MG63 (cell line): ENCODE measurements at regions not wholly inside any gene's neighbourhood (a gene's known extent, or its start where the extent isn't known, plus 50 kb on each side); places are given as distances from the start of the nearest gene placed in this dataset.

Experiments used
- DNase-seq: peaks from one replicate; pipeline ENCODE4 v3.0.0-alpha.2; 2020
- H3K27me3 ChIP-seq: fragments of 250-450 bp; sonication (Bioruptor Pico); 2 replicates; pipeline ENCODE4 v1.5.1; 2020; ENCODE audit warnings: mild to moderate bottlenecking, moderate library complexity
- H3K36me3 ChIP-seq: fragments of 250-450 bp; sonication (Bioruptor Pico); 2 replicates; pipeline ENCODE4 v1.5.1; 2020; ENCODE audit warnings: mild to moderate bottlenecking, moderate library complexity
- H3K4me3 ChIP-seq: fragments of 250-450 bp; sonication (Bioruptor Pico); 2 replicates; pipeline ENCODE4 v1.5.1; 2020; ENCODE audit warnings: mild to moderate bottlenecking, moderate library complexity
- H3K9me3 ChIP-seq: fragments of 250-450 bp; sonication (Bioruptor Pico); 2 replicates; pipeline ENCODE4 v1.5.1; 2020; ENCODE audit warnings: mild to moderate bottlenecking, moderate library complexity

DNA sequence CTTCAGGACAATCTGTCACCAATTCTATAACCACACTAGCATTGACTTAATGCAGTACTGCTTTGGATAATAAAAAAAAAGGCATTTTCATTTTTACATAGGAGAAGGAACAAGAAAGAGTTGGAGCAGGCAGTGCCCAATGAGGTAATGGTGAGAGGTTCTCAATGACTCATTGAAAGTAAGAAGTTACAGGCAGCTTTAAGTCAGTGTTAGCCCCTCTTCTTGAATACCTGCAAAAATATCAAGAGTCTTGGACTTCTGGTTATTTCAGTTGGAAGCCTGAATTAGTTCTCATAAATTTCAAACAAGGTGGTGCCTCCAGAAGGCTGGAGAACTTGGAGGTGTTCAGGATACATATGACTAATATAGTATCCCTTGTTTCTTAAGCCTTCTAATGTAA, 422.5 kb downstream of the HTR7 start:
- Histone ChIP-seq H3K36me3 (no peaks in the 10 kb centered on the region), H3K4me3 (no peak overlapping the region), H3K9me3 (no peaks in the 10 kb centered on the region), H3K27me3 (no peaks in the 10 kb centered on the region)
- DNase-seq = no peak

DNA sequence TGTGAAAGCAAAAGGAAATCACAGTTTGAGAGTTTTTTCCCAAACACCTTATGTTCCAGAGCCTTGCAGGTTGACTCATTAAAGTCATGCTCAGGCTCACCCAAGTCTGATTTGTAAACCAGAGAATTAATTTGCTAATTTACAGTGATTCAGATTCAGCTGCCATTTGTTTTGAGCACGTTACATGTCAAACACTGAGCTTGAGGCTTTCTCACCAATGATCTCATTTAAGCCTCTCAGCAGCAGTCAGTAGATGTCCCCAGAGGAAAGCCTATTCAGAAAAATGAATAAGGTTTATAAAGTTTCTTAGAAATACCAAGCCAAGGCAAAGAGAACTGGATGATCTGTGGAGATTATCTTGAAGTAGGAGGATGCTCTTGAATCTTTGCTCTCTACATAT, 420.4 kb downstream of the HTR7 start:
- no peaks in the 10 kb centered on the region for H3K27me3 ChIP-seq
- no peaks in the 10 kb centered on the region for H3K36me3 ChIP-seq
- H3K9me3 ChIP-seq = 0 out of 2 replicates have a peak, but pooled peaks cover 2% of the 10 kb centered on the region
- H3K4me3 ChIP-seq = no peak overlapping the region
- no peak for DNase-seq

DNA sequence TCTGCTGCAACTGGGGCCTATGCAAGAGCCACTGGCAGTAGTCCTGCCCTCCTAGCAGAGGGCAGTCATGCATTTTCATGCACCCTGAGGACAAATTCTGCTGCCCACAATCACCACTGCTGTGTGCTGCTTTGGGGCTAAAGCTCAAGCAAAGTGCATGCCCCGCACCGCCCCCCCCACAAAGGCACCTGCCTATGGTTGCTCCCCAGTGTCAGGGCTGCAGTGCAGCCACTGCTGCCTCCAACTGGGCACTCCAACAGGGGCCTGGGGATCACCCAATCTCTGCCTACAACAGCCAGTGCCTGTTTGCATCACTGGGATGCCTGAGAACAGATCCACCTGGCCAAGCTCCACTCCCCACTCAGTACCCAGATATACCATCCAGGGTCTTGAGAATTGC, 417.0 kb downstream of the HTR7 start:
- Histone ChIP-seq H3K4me3 (no peak overlapping the region), H3K36me3 (no peaks in the 10 kb centered on the region), H3K9me3 (peaks cover 15% of the 10 kb centered on the region; the same call in 1 of the 2 replicates), H3K27me3 (no peaks in the 10 kb centered on the region)
- DNase-seq = no peak

DNA sequence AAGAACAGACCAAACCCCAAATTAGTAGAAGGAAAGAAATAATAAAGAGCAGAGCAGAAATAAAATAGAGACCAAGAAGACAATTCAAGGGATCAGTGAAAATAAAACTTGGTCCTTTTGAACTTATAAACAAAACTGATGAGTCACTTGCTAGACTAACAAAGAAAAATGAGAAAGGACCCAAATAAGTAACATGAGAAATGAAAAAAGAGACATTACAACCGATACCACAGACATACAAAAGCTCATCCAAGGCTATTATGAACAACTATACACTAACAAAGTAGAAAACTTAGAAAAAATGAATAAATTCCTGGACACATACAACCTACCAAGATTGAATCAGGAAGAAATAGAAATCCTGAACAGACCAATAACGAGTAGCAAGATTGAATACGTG, 414.5 kb downstream of the HTR7 start:
- DNase-seq = no peak
- Histone ChIP-seq H3K9me3 (peaks cover 15% of the 10 kb centered on the region; the same call in 1 of the 2 replicates), H3K4me3 (no peak overlapping the region), H3K36me3 (no peaks in the 10 kb centered on the region), H3K27me3 (no peaks in the 10 kb centered on the region)

DNA sequence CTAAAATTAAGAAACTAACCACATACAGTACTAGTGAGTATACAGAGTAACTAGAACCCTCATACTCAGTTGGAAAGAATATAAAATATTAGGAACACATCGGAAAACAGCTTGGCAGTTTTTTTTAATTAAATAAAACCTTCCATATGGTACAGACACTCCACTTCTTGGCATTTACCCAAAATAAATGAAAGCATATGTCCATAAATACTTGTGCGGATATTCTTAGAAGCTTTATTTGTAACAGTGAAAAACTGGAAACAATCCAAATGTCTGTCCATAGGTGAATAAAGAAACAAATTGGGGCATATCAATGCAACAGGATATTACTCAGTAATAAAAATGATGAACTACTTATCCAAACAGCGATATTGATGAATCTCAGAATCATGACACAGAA, 410.0 kb downstream of the HTR7 start:
- Histone ChIP-seq H3K27me3 (no peaks in the 10 kb centered on the region), H3K36me3 (no peaks in the 10 kb centered on the region), H3K9me3 (peaks cover 13% of the 10 kb centered on the region; the same call in 1 of the 2 replicates), H3K4me3 (no peak overlapping the region)
- no peak for DNase-seq

GRCh38 chr10:90450797-90451196, 407.0 kb downstream of the HTR7 start:
- Histone ChIP-seq H3K4me3 (no peak overlapping the region), H3K36me3 (no peaks in the 10 kb centered on the region), H3K27me3 (no peaks in the 10 kb centered on the region), H3K9me3 (no peaks in the 10 kb centered on the region)
- no peak for DNase-seq

DNA sequence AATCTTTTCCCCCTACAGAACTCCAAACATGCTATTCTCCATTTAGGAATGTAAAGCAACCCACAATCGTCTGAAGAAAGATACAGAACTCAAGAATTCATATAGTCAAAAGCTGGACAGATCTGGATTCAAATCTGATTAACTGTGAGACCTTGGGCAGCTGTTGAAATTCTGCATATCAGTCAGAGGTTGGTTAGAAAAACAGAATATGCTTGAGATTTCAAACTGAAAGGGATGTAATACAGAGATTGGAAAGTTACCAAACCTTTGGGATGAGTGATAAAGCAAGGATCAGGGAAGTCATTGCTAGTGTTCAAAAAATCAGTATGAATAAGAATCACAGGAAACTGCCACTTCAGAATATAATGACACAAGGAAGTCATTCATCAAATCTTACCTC, 406.6 kb downstream of the HTR7 start:
- Histone ChIP-seq H3K9me3 (no peaks in the 10 kb centered on the region), H3K36me3 (no peaks in the 10 kb centered on the region), H3K4me3 (no peak overlapping the region), H3K27me3 (no peaks in the 10 kb centered on the region)
- DNase-seq = no peak

- no peak for DNase-seq
- no peak overlapping the region for H3K4me3 ChIP-seq
- no peaks in the 10 kb centered on the region for H3K36me3 ChIP-seq
- no peaks in the 10 kb centered on the region for H3K27me3 ChIP-seq
- H3K9me3 ChIP-seq = no peaks in the 10 kb centered on the region
Measured at GRCh38 chr10:90458054-90458453, 399.8 kb downstream of the HTR7 start.

GRCh38 chr10:90458571-90458970, 399.3 kb downstream of the HTR7 start:
- no peaks in the 10 kb centered on the region for H3K36me3 ChIP-seq
- no peak overlapping the region for H3K4me3 ChIP-seq
- DNase-seq = no peak
- H3K9me3 ChIP-seq = no peaks in the 10 kb centered on the region
- no peaks in the 10 kb centered on the region for H3K27me3 ChIP-seq

DNA sequence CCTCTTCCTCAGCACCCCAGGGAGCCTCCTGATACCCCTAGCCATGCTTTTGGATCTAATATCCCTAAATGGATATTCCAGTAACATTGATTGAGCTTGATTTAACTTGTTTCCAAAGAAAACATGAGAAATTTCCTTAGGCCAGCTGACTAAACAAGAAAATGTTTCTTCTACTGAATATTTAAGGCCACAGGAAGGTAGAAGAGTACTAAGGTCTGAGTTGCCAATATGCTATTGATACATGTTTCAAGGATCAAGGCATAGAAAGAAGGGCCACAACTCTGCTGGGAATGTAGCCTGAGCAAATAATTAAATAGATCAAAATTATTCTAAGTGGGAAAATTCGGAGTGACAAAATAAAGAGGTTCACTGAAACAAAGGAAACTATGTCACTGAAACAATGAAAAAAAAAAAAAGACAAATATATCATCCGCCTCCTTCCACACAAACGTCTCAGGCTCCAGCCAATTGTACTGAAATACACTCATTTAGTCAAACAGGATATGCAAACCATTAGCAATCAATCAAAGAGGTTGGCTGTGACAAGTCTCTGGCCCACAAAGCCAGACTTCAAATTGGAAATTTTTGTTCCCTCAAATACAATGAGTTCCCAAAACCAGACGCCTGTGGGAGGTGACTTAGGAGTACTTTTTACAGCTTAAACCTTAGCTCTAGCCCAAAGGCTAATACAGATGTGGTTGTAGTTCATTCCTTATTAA, 396.2 kb downstream of the HTR7 start:
- Histone ChIP-seq H3K36me3 (no peaks in the 10 kb centered on the region), H3K9me3 (no peaks in the 10 kb centered on the region), H3K4me3 (no peak overlapping the region), H3K27me3 (no peaks in the 10 kb centered on the region)
- DNase-seq = no peak

DNA sequence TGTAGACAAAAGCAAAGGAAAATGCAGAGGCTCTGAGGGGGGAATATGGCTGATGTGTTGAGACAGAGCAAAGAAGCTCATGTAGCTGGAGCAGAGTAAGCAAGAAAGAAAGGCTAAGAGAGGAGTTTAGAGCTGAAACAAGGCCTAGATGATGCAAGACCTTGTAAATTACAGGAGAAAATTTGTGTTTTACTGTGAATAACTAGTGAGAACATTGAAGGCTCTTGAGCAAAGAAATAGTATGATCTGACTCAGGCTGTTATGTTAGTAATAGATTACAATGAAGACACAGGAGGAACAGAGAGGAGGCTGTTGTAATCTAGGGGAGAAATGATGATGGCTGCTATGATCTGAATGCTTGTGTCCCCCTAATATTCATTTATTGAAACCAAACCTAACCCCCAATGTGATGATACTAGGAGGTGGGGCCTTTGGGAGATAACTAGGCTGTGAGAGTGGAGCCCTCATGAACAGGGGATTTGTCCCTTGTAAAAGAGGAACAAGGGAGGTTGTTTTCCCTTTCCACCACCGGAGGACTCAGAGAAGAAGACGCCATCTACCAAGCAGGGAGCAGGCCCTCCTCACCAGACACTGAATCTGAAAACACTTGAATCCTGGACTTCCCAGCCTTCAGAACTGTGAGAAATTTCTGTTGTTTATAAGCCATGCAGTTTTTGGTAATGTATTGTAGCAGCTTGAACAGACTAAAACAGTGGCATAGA, 394.9 kb downstream of the HTR7 start:
- H3K9me3 ChIP-seq = no peaks in the 10 kb centered on the region
- H3K27me3 ChIP-seq = no peaks in the 10 kb centered on the region
- no peak for DNase-seq
- H3K36me3 ChIP-seq = no peaks in the 10 kb centered on the region
- no peak overlapping the region for H3K4me3 ChIP-seq

DNA sequence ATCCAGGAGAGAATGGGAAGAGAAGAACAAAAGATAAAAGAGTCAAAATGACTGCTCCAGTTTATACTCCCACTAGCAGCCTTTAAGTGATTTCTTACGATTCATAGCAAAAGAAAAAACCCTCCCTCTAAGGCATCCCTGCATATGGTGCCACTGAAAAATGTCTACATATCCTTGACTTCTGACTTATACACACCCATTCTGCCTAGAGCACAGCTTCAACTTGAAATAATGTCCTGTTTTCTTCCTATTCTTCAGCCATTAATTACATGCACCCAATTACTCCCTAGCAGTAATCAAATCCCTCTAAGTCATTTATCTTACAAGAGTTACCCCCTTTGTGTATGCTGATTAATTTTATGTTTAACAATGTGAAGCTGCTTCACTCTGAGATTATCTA, 393.5 kb downstream of the HTR7 start:
- H3K9me3 ChIP-seq = no peaks in the 10 kb centered on the region
- H3K36me3 ChIP-seq = no peaks in the 10 kb centered on the region
- no peak overlapping the region for H3K4me3 ChIP-seq
- no peaks in the 10 kb centered on the region for H3K27me3 ChIP-seq
- no peak for DNase-seq

DNA sequence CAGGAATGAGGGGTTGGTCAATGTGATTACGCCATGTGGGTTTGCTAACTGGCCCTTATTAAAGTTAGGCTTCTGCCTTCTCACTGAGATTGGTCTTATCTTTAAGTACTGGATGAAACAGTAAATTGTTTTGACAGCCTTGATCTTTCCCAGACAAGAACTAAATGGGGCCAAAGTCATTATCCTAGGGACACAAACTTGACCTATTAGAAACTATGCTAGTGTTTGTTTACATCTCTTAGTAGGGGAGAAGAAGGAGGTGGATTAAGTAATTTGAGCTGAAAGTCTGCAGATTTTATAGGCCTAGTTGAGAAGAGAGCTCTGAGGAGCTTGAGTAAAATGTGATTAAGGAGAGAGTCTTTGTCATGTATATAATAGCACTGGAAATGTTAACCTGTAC, 386.9 kb downstream of the HTR7 start:
- H3K36me3 ChIP-seq = no peaks in the 10 kb centered on the region
- DNase-seq = no peak
- H3K4me3 ChIP-seq = no peak overlapping the region
- H3K27me3 ChIP-seq = no peaks in the 10 kb centered on the region
- no peaks in the 10 kb centered on the region for H3K9me3 ChIP-seq

DNA sequence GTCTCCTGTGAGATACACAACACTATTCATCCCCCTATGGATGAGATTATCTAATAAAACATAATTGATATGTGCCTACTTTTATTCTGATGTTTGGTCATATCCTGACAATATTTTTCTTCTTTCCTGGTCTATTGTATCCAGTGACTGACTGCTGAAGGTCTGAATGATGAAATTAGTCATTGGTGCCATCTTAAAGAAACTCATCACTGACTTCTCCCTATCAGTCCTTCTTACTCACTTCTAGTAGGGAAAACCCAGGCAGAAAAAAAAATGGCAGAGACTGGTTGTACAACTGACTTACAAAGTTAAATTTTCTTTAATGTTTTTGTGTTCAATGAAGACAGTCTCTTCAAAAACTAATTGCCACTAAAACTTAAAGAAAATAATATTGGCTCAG, 377.4 kb downstream of the HTR7 start:
- DNase-seq = no peak
- Histone ChIP-seq H3K9me3 (no peaks in the 10 kb centered on the region; the same call in 1 of the 2 replicates), H3K36me3 (no peaks in the 10 kb centered on the region)

DNA sequence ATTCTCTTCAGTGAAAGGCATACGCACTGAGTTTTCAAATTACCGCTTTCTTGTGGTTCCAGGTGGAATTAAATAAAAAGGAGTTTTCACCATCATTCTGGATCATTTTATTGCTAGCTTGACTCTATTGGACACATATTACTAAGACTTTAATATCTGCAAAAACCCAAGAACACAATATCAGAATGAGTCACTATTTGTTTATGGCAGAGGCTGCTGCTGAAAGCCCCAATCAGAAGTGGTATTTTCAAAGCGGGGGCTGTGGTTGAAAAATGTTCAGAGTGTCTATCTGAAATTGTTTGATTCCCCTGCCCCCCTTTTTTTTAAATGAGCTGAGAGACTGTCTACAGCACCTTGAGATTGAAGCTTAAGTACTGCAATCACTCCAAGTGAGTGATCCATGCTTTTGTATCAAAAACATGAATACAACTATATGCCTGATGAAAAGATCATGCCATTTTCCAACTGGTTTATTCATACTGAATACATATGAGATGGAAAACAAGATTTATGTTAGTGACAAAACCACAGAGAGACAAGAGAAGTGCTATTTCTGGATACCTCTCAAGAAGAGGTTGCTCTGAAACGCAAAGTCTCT, 376.4 kb downstream of the HTR7 start:
- DNase-seq = no peak
- no peaks in the 10 kb centered on the region for H3K36me3 ChIP-seq

More for the DNA sequence above, 377.4 kb downstream of the HTR7 start:
- Histone ChIP-seq H3K4me3 (no peak overlapping the region), H3K27me3 (no peaks in the 10 kb centered on the region)

DNA sequence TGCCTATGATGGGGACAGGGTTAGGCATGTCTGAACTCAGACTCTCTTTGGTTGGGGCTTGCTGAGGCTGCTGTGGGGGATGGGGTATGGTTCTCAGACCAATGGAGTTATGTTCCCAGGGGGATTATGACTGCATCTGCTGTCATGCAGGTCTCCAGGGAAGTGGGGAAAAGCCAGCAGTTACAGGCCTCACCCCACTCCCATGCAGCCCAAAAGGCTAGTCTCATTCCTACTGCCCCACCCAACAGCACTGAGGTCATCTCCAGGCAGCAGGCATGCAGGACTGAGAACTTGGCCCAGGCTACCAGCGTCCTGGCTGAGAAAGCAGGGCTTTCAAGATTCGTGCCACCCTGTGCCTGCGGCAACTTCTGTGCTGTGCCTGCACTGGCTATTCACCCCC, 373.3 kb downstream of the HTR7 start:
- Histone ChIP-seq H3K4me3 (no peak overlapping the region), H3K27me3 (no peaks in the 10 kb centered on the region), H3K9me3 (no peaks in the 10 kb centered on the region), H3K36me3 (no peaks in the 10 kb centered on the region)
- DNase-seq = peak; percentile 36

More for the DNA sequence above, 376.4 kb downstream of the HTR7 start:
- Histone ChIP-seq H3K4me3 (no peak overlapping the region), H3K9me3 (no peaks in the 10 kb centered on the region; the same call in 1 of the 2 replicates), H3K27me3 (no peaks in the 10 kb centered on the region)

DNA sequence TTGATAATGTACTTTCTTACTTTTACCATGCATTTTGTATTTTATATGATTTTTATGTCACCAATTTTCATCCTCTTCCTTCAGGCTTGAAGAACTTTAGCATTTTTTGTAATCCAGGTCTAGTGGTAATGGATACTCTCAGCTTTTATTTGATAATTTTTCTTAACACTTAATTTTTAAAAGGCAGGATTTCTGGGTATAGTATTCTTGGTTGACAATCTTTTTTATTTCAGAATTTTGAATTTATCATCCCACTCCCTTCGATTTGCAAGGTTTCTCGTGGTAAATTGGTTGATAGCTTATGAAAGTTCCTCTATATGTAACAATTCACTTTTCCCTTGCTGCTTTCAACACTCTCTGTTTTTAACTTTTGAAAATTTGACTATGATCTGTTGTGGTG, 363.7 kb downstream of the HTR7 start:
- no peak overlapping the region for H3K4me3 ChIP-seq
- no peaks in the 10 kb centered on the region for H3K27me3 ChIP-seq
- H3K9me3 ChIP-seq = peaks cover 17% of the 10 kb centered on the region
- no peak for DNase-seq
- H3K36me3 ChIP-seq = no peaks in the 10 kb centered on the region

DNA sequence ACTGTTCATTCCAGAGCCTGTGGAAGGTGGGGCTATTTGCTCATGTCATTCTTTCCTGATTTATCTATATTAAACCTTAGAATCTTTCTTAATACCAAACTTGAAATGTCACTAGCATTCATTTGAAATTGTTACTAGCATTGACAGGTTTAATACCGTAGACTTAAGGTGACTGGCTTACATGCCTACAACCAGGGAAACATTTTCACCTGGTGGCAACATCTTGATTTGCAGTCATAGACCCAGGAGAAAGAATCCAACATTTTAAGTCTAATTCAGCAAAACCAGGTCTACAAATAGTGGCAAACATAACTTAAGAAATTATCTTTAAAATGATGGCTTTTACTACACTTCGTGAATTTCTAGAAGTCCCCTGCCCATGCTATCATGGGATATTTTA, 353.7 kb downstream of the HTR7 start:
- Histone ChIP-seq H3K4me3 (no peak overlapping the region), H3K27me3 (no peaks in the 10 kb centered on the region; the same call in 1 of the 2 replicates), H3K36me3 (no peaks in the 10 kb centered on the region), H3K9me3 (no peaks in the 10 kb centered on the region)
- no peak for DNase-seq
